D341Med (cell line): ENCODE measurements at regions not wholly inside any gene's neighbourhood (a gene's known extent, or its start where the extent isn't known, plus 50 kb on each side); places are given as distances from the start of the nearest gene placed in this dataset.

ENCODE experiments used
- DNase-seq: peaks from one replicate; pipeline ENCODE4 v3.0.0; 2012; ENCODE audit warnings: low spot score

- no peak for DNase-seq
Measured at GRCh38 chr3:117617906-117618305, 908.3 kb downstream of the TUSC7 start.

GRCh38 chr3:117618462-117618861 is 908.9 kb downstream of the TUSC7 start:
- DNase-seq, result no peak

GRCh38 chr3:117619805-117620204 is 910.2 kb downstream of the TUSC7 start:
- DNase-seq, result no peak

GRCh38 chr3:117622171-117622841 is 912.7 kb downstream of the TUSC7 start:
- no peak for DNase-seq

- DNase-seq, result no peak
Measured at GRCh38 chr3:117624424-117624823, 914.8 kb downstream of the TUSC7 start.

- DNase-seq, result no peak
Measured at GRCh38 chr3:117625174-117625573, 915.6 kb downstream of the TUSC7 start.

- DNase-seq, result no peak
Measured at GRCh38 chr3:117626577-117626976, 917.0 kb downstream of the TUSC7 start.

- no peak for DNase-seq
Measured at GRCh38 chr3:117628823-117629291, 919.3 kb downstream of the TUSC7 start.

GRCh38 chr3:117629505-117629904 is 919.9 kb downstream of the TUSC7 start:
- no peak for DNase-seq

- no peak for DNase-seq
Measured at GRCh38 chr3:117630469-117630868, 920.9 kb downstream of the TUSC7 start.

GRCh38 chr3:117630885-117631284 is 921.3 kb downstream of the TUSC7 start:
- no peak for DNase-seq

- no peak for DNase-seq
Measured at GRCh38 chr3:117631781-117632180, 922.2 kb downstream of the TUSC7 start.

- no peak for DNase-seq
Measured at GRCh38 chr3:117632191-117632590, 922.6 kb downstream of the TUSC7 start.

GRCh38 chr3:117633207-117633606 is 923.6 kb downstream of the TUSC7 start:
- DNase-seq, result no peak

- DNase-seq, result no peak
Measured at GRCh38 chr3:117637666-117638065, 928.1 kb downstream of the TUSC7 start.

GRCh38 chr3:117644203-117644602 is 934.6 kb downstream of the TUSC7 start:
- DNase-seq, result no peak

- no peak for DNase-seq
Measured at GRCh38 chr3:117645561-117646242, 936.1 kb downstream of the TUSC7 start.

GRCh38 chr3:117647435-117647834 is 937.9 kb downstream of the TUSC7 start:
- DNase-seq, result no peak

GRCh38 chr3:117651246-117651645 is 941.7 kb downstream of the TUSC7 start:
- no peak for DNase-seq

- DNase-seq, result no peak
Measured at GRCh38 chr3:117656391-117656790, 946.8 kb downstream of the TUSC7 start.

GRCh38 chr3:117657278-117657677 is 947.7 kb downstream of the TUSC7 start:
- DNase-seq, result no peak

- DNase-seq, result no peak
Measured at GRCh38 chr3:117660941-117661817, 951.6 kb downstream of the TUSC7 start.

- no peak for DNase-seq
Measured at GRCh38 chr3:117661818-117662095, 952.2 kb downstream of the TUSC7 start.
